ENCODE measurements at regions not wholly inside any gene's neighbourhood (a gene's known extent, or its start where the extent isn't known, plus 50 kb on each side); places are given as distances from the start of the nearest gene placed in this dataset.

GRCh38 chr15:81531109-81531592 is 157.1 kb upstream of the TMC3 start:
- Histone ChIP-seq H3K9ac (ENCODE audit: low read length) (no peak overlapping the region), H3K27me3 (replicated peaks; ENCODE audit: insufficient read depth, low read length) (no peaks in the 10 kb centered on the region), H3K9me3 (replicated peaks; ENCODE audit: insufficient read depth, low read length) (no peaks in the 10 kb centered on the region), H3F3A (ENCODE audit: insufficient read depth, low read length) (no peaks in the 10 kb centered on the region), H4K20me1 (ENCODE audit: insufficient read depth, low read length) (no peaks in the 10 kb centered on the region), H3K4me2 (ENCODE audit: low read depth, low read length) (no peak overlapping the region), H3K27ac (ENCODE audit: low read length) (no peak overlapping the region), H3K4me1 (ENCODE audit: low read length) (no peaks in the 10 kb centered on the region), H3K9me2 (replicated peaks; ENCODE audit: insufficient read depth, low read length) (no peaks in the 10 kb centered on the region), H3K4me3 (ENCODE audit: low read length) (no peak overlapping the region), H3K36me3 (replicated peaks; ENCODE audit: insufficient read depth, low read length) (no peaks in the 10 kb centered on the region), H3K79me2 (ENCODE audit: low read length) (no peaks in the 10 kb centered on the region), H2AFZ (ENCODE audit: low read length) (no peak overlapping the region)
- DNase-seq = no peak
- no peak for TF ChIP-seq CTCF (IDR thresholded peaks at IDR 0.05; ENCODE audit: low read length)
- TF ChIP-seq EZH2 (optimal IDR thresholded peaks at IDR 0.05; ENCODE audit: low read depth, low read length) = no peak
- TF ChIP-seq EZH2phosphoT487 (IDR thresholded peaks at IDR 0.05; ENCODE audit: low read length) = no peak

GRCh38 chr15:81530271-81530691 is 156.3 kb upstream of the TMC3 start:
- no peaks in the 10 kb centered on the region for H3K4me1 ChIP-seq (ENCODE audit: low read length)
- no peak for DNase-seq
- no peak overlapping the region for H3K4me3 ChIP-seq (ENCODE audit: low read length)
- no peaks in the 10 kb centered on the region for H3K36me3 ChIP-seq (replicated peaks; ENCODE audit: insufficient read depth, low read length)
- TF ChIP-seq CTCF (IDR thresholded peaks at IDR 0.05; ENCODE audit: low read length) = no peak
- no peak for TF ChIP-seq EZH2 (optimal IDR thresholded peaks at IDR 0.05; ENCODE audit: low read depth, low read length)
- no peak for TF ChIP-seq EZH2phosphoT487 (IDR thresholded peaks at IDR 0.05; ENCODE audit: low read length)
- H3K9me3 ChIP-seq (replicated peaks; ENCODE audit: insufficient read depth, low read length) = no peaks in the 10 kb centered on the region
- H3K9me2 ChIP-seq (replicated peaks; ENCODE audit: insufficient read depth, low read length) = no peaks in the 10 kb centered on the region
- H3K79me2 ChIP-seq (ENCODE audit: low read length) = no peaks in the 10 kb centered on the region
- no peak overlapping the region for H3K27ac ChIP-seq (ENCODE audit: low read length)
- no peaks in the 10 kb centered on the region for H3K27me3 ChIP-seq (replicated peaks; ENCODE audit: insufficient read depth, low read length)
- no peak overlapping the region for H2AFZ ChIP-seq (ENCODE audit: low read length)
- H3K4me2 ChIP-seq (ENCODE audit: low read depth, low read length) = no peak overlapping the region
- H4K20me1 ChIP-seq (ENCODE audit: insufficient read depth, low read length) = no peaks in the 10 kb centered on the region
- H3K9ac ChIP-seq (ENCODE audit: low read length) = no peak overlapping the region
- H3F3A ChIP-seq (ENCODE audit: insufficient read depth, low read length) = no peaks in the 10 kb centered on the region

GRCh38 chr15:81529481-81529880 is 155.5 kb upstream of the TMC3 start:
- H2AFZ ChIP-seq (ENCODE audit: low read length) = no peak overlapping the region
- H4K20me1 ChIP-seq (ENCODE audit: insufficient read depth, low read length) = no peaks in the 10 kb centered on the region
- no peak overlapping the region for H3K9ac ChIP-seq (ENCODE audit: low read length)
- H3K36me3 ChIP-seq (replicated peaks; ENCODE audit: insufficient read depth, low read length) = no peaks in the 10 kb centered on the region
- TF ChIP-seq EZH2phosphoT487 (IDR thresholded peaks at IDR 0.05; ENCODE audit: low read length) (no peak), CTCF (IDR thresholded peaks at IDR 0.05; ENCODE audit: low read length) (no peak), EZH2 (optimal IDR thresholded peaks at IDR 0.05; ENCODE audit: low read depth, low read length) (no peak)
- no peaks in the 10 kb centered on the region for H3K9me2 ChIP-seq (replicated peaks; ENCODE audit: insufficient read depth, low read length)
- no peak overlapping the region for H3K4me3 ChIP-seq (ENCODE audit: low read length)
- DNase-seq = no peak
- H3K9me3 ChIP-seq (replicated peaks; ENCODE audit: insufficient read depth, low read length) = no peaks in the 10 kb centered on the region
- no peaks in the 10 kb centered on the region for H3K27me3 ChIP-seq (replicated peaks; ENCODE audit: insufficient read depth, low read length)
- H3F3A ChIP-seq (ENCODE audit: insufficient read depth, low read length) = no peaks in the 10 kb centered on the region
- no peak overlapping the region for H3K4me2 ChIP-seq (ENCODE audit: low read depth, low read length)
- no peaks in the 10 kb centered on the region for H3K79me2 ChIP-seq (ENCODE audit: low read length)
- no peaks in the 10 kb centered on the region for H3K4me1 ChIP-seq (ENCODE audit: low read length)
- no peak overlapping the region for H3K27ac ChIP-seq (ENCODE audit: low read length)

All from MM.1S (cell line).